Stimulated activated CD8-positive, alpha-beta memory T cell treated with anti-CD3 and anti-CD28 coated beads, Interleukin-4, amount 100 ng/mL, for 48 hours (primary cell): ENCODE measurements at regions not wholly inside any gene's neighbourhood (a gene's known extent, or its start where the extent isn't known, plus 50 kb on each side); places are given as distances from the start of the nearest gene placed in this dataset.
A peak's percentile ranks its signal among the peaks of the same experiment; 100 is the strongest.

Experiments
- DNase-seq: peaks from one replicate; pipeline ENCODE4 v3.0.0-alpha.2; 2020

GRCh38 chr2:239905884-239906654 lies 119.1 kb downstream of the NDUFA10 start:
- DNase-seq, result no peak

- DNase-seq, result no peak
Observed at GRCh38 chr2:239905306-239905705, 119.8 kb downstream of the NDUFA10 start.

GRCh38 chr2:239904496-239904895 lies 120.6 kb downstream of the NDUFA10 start:
- DNase-seq, result no peak

GRCh38 chr2:239903803-239904202 lies 121.3 kb downstream of the NDUFA10 start:
- DNase-seq, result no peak

GRCh38 chr2:239903210-239903609 lies 121.9 kb downstream of the NDUFA10 start:
- DNase-seq, result no peak

- no peak for DNase-seq
Observed at GRCh38 chr2:239902749-239903201, 122.4 kb downstream of the NDUFA10 start.

GRCh38 chr2:239898292-239898925 lies 126.7 kb downstream of the NDUFA10 start:
- DNase-seq, result peak; percentile 8

- peak; percentile 4 for DNase-seq
Observed at GRCh38 chr2:239897596-239898235, 127.4 kb downstream of the NDUFA10 start.

- DNase-seq, result peak; percentile 4
Observed at GRCh38 chr2:239896075-239896474, 129.1 kb downstream of the NDUFA10 start.

- DNase-seq, result no peak
Observed at GRCh38 chr2:239895669-239896068, 129.5 kb downstream of the NDUFA10 start.

- DNase-seq, result no peak
Observed at GRCh38 chr2:239895116-239895515, 130.0 kb downstream of the NDUFA10 start.

GRCh38 chr2:239894276-239894675 lies 130.9 kb downstream of the NDUFA10 start:
- DNase-seq, result peak; percentile 13

- DNase-seq, result peak; percentile 24
Observed at GRCh38 chr2:239893236-239893515, 132.0 kb downstream of the NDUFA10 start.

- DNase-seq, result no peak
Observed at GRCh38 chr2:239892441-239893235, 132.5 kb downstream of the NDUFA10 start.

GRCh38 chr2:239891698-239892097 lies 133.4 kb downstream of the NDUFA10 start:
- DNase-seq, result no peak

- DNase-seq, result no peak
Observed at GRCh38 chr2:239890206-239890746, 134.9 kb downstream of the NDUFA10 start.

- DNase-seq, result no peak
Observed at GRCh38 chr2:239889641-239890121, 135.5 kb downstream of the NDUFA10 start.

- DNase-seq, result no peak
Observed at GRCh38 chr2:239887604-239888003, 137.5 kb downstream of the NDUFA10 start.

GRCh38 chr2:239886781-239887180 lies 138.4 kb downstream of the NDUFA10 start:
- DNase-seq, result no peak

- DNase-seq, result no peak
Observed at GRCh38 chr2:239884875-239885274, 140.3 kb downstream of the NDUFA10 start.

- DNase-seq, result no peak
Observed at GRCh38 chr2:239884051-239884405, 141.1 kb downstream of the NDUFA10 start.

- DNase-seq, result no peak
Observed at GRCh38 chr2:239883326-239884050, 141.7 kb downstream of the NDUFA10 start.
